GM04503 (cell line): ENCODE measurements at regions not wholly inside any gene's neighbourhood (a gene's known extent, or its start where the extent isn't known, plus 50 kb on each side); places are given as distances from the start of the nearest gene placed in this dataset.

Experiments
- DNase-seq: peaks from one replicate; pipeline ENCODE4 v3.0.0-alpha.2; 2012; ENCODE audit warnings: low read depth

DNA sequence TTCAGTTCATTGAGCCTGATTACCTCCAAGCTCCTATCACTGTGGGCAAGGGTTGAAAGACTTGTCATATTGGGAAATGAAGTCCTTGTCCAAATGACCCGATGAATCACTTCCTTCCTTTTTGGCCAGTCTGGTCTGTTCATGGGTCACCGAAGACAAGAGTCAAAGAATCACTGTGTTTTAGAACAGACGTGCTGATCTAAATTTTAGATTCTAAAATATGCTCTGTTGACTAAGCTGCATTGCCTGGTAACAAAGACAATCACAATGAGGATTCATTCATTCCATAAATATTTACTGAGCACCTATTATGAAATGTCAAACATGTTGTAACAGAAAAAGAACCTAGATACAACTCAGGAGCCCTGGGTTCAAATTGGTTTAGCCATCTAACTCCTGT is 99.4 kb upstream of the RND3 start:
- DNase-seq = peak; percentile 92

- peak; percentile 56 for DNase-seq
These were observed 97.9 kb upstream of the RND3 start for GRCh38 chr2:150585221-150585971.

DNA sequence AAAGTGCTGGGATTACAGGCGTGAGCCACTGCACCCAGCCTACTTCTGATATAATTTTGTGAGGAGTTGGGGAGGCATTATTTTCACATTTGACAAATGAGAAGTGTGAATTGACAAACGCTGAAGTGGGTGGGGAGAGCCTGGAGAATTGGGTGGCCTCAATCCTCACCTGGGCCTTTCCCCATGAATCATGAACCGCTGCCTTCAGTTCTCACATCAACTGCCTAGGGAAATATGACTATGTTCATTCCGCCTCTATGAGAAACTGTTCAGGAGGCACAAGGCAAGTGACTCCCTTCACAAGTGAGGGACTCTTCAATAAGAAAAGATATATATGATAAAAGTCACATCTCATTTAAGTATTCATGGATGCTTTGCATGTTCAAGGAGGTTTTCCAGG is 96.6 kb upstream of the RND3 start:
- no peak for DNase-seq

DNA sequence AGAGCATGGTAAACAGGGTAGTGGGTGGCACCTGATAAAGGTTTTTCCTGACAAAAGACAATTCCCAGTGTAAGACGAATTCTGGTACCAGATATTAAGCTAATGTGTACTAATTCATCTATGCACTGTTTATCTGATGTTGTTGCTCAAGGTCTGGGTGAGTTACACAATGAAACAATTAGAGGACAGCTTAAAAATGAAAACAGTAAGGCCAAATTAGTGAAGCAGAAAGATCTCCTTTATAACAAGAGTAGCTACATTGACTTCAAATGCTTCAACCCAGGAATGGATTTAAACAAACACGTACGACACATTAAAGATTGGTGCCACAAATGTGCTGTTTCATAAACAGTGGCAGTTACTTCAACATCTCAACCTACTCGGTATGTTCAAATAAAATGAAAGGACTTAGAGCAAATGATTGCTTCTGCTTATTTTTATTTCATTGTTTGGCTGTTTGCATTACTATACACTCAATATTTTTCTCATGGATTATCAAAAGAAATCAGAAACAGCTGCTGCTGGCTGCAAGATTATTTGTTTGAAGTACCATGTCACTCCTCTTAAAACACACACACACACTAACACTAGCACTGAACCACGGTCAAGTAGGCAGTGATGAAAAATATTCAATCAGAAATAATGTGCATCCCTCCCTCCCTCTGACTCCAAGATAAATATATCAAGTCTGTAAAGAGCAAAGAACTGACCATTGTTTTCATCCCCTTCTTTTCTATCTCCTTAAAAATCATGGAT is 94.4 kb upstream of the RND3 start:
- DNase-seq = no peak

DNA sequence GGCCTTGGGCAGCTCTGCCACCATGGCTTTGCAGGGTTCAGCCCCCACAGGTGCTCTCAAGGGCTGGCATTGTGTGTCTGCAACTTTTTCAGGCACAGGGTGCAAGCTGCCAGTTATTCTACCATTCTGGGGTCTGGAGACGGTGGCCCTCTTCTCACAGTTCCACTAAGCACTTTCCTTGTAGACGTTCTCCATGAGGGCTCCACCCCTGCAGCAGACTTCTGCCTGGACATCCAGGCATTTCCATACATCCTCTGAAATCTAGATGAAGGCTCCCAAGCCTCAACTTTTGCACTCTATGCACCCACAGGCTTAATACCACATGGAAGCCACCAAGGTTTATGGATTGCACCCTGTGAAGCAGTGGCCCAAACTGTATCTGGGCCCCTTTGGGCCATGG is 91.0 kb upstream of the RND3 start:
- no peak for DNase-seq

GRCh38 chr2:150575861-150576260 is 88.4 kb upstream of the RND3 start:
- no peak for DNase-seq

DNA sequence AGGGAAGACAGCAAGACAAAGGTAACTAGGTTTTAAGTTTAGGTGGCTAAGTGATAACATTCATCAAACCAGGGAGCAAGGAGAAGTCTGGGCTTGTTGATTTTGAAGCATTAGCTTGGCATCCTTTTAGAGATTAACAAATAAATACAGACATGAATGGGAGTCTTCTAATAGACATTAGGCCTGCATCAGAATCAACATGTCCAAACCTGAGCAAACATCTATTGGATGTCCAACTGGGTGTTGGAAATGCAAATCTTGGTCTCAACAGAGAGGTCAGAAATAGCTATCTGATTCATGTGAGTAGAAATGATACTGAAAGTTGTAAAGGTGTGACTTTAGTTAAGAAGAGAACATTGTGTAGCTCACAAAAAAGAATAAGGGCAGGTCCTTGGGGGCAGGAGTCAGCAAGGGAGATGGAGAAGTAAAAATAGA is 85.5 kb upstream of the RND3 start:
- DNase-seq = no peak

DNA sequence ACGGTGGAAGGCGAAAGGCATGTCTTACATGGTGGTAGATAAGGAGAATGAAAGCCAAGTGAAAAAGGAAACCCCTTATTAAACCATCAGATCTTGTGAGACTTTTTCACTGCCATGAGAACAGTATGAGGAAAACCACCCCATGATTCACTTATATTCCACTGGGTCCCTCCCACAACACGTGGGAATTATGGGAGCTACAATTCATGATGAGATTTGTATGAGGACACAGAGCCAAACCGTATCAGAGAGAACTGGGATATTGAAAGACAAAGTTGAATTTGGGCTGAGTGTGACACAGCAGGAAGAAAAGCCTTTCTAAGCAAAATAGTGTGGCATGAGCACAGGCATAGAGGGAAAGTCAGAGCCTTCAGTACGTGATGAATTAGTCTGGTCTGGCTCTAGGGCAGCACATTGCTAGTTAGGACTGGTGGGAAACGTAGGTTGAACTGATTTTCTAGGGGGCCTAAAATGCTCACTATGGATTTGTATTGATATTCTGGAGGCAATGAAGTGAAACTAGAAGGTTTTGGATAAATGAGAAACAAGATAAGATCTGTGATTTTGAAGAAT is 84.8 kb upstream of the RND3 start:
- no peak for DNase-seq

GRCh38 chr2:150571121-150571520 is 83.7 kb upstream of the RND3 start:
- peak; percentile 46 for DNase-seq

DNA sequence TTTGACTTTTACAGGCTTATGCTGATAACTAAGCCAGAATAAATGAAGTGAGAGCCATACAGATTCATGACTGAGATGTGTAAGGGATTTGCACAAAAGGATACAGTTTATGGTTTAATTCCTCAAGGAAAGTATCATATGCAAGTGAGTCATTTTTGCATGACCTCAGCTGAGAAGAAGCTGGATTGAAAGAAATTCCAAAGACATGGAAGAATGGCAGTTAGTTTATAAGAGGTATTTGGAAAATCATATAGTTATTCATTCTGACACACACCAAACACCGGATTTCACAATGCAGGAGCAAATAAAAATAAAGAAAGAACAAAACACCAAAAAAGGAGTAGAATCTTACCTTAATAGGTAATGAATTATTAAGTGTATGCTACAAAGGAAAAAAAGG is 83.2 kb upstream of the RND3 start:
- DNase-seq = peak; percentile 87

DNA sequence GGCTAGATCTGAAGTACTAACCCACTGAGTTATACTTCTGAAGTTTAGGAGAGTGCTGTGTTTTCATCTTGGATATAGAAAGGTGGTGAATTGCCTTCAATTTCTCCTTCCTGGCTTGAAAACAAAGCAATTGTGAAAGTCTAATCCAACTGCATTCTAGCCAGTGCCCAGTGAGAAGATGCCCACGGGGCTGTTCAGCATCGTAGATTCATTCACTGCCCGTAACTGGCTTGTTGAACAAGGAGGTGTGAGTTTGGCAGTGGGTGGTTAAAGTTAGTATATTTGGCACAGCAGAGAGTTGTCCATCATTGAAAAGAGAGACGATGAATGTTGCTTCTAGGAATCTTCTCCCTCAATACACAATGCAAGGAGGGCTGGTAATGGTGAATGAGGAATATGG is 82.3 kb upstream of the RND3 start:
- no peak for DNase-seq

DNA sequence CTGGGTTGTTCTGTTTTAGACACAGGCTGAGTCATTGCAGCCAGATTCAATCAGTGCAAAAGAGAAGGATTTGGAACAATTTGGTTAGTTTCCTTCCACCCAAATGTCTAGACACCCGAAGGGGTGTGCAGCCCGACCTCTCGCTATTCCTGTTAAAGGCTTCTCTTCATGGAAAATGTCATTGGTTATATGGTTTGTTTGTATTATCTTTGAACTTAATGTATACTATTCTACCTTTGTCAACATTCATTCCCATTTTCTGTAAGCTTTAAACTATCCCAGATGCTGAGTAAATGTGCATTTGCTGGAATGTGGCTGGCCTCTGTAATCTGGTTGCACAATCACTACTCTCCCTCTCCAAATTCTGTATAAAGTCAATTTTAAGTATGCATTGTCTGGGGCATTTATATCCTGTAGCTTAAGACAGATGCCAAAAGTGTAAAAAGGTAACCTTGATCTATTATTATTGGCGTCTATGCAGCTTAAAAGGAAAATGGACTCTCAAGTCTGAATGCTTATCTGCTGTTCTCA is 80.4 kb upstream of the RND3 start:
- no peak for DNase-seq

GRCh38 chr2:150566289-150566688 is 78.8 kb upstream of the RND3 start:
- DNase-seq = no peak

- no peak for DNase-seq
These were observed 73.6 kb upstream of the RND3 start for GRCh38 chr2:150561076-150561475.

- no peak for DNase-seq
These were observed 69.6 kb upstream of the RND3 start for GRCh38 chr2:150557020-150557600.

GRCh38 chr2:150555611-150556356 is 68.3 kb upstream of the RND3 start:
- no peak for DNase-seq

DNA sequence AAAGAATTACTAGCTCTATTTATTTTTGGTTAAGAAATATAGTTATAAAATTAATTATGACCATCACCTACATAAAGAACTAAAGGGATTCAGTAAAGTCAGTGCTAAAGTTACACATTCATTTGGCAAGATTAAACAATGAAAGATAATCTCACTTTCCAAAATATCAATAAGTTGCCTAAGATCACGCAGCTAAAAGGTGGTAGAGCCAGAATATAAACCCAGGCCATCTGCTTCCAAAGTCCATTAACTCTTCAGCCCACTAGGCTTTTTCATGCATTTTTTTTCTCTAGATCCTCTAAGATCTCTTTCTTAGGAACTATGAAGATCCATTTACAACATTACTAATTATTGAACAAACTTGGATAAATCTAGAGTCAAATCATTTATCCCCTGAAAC is 66.6 kb upstream of the RND3 start:
- DNase-seq = no peak

GRCh38 chr2:150552041-150552820 is 64.8 kb upstream of the RND3 start:
- no peak for DNase-seq

DNA sequence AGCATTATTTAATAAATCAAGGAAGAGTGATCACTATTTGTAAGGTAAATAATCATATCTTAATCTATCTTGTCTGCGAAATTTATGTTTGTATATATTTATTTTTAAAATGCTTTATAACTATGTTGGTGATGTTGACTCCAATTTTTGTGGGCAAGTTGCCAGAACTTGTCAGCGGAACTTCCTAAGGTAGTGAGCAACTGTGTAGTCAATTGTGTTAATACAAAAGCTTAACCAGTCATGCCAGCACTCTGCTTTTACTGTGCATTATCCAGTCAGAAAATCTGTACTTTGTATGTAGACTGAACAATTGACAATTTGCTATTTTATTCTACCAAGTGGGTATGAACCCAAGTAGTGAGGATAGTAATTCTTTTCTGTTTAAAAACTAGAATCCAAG is 61.9 kb upstream of the RND3 start:
- DNase-seq = no peak

DNA sequence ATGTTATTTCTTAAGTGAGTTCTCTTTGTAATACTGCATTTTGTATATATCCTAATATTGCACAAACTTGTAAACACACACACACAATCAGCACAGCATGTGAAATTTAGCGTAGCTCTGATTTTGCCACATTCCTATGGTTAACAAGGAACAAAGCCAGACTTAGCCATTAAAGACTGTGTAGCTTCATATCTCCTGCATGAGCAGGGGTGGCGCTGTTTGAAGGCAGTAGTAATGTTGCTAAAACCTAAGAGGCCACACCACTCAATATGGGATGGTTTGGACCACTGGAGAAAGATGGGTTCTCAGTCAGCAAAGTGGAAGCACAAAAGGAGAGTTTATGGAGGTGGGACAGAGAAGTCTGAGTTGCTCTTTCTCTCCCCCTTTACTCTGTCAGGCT is 61.1 kb upstream of the RND3 start:
- DNase-seq = no peak

DNA sequence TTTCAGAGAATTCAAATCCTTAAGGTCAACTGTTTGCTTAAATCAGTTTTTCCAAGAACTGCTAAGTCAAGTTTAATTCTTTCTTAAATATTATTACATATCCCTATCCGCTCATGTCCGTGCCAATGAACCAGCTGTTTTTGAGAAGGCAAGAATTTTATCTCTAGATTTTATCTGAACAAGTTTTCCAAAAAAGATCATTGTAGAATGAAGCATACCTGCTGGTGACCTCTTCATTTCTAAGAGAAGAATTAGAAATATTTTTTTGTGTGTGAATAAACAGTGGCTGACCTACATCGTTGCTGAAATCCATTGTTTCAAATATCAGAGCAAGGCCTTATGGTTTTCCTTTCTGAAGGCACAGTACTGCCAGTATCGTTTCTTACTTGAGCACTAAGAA is 58.4 kb upstream of the RND3 start:
- DNase-seq = no peak
